Mesenchymal stem cell (in vitro differentiated cells and primary cell): ENCODE measurements at regions not wholly inside any gene's neighbourhood (a gene's known extent, or its start where the extent isn't known, plus 50 kb on each side); places are given as distances from the start of the nearest gene placed in this dataset.

ENCODE experiments used
- DNase-seq: peaks from one replicate; pipeline ENCODE4 v3.0.0-alpha.2; 2013
- H2AFZ ChIP-seq: one replicate; pipeline ENCODE4 v1.6.1; 2013; ENCODE audit warnings: low read depth, mild to moderate bottlenecking, control low read depth, inconsistent platforms, low read length, moderate library complexity
- H2AK5ac ChIP-seq: 2 replicates; pipeline ENCODE4 v1.6.1; 2013; ENCODE audit warnings: low read length, moderate library complexity, mild to moderate bottlenecking, inconsistent platforms; ENCODE audit not compliant: severe bottlenecking
- H2BK120ac ChIP-seq: one replicate; pipeline ENCODE4 v1.6.1; 2013; ENCODE audit warnings: low read depth, mild to moderate bottlenecking, inconsistent platforms, low read length, moderate library complexity
- H2BK12ac ChIP-seq, 2 experiments: one replicate each; pipeline ENCODE4 v1.6.1; 2013; ENCODE audit warnings: inconsistent platforms in 2 of 2, low read length in 2 of 2, mild to moderate bottlenecking in 2 of 2, moderate library complexity in 2 of 2, control low read depth in 1 of 2
- H2BK15ac ChIP-seq: one replicate; pipeline ENCODE4 v1.6.1; 2013; ENCODE audit warnings: mild to moderate bottlenecking, low read depth, inconsistent platforms; ENCODE audit not compliant: poor library complexity, severe bottlenecking
- H2BK5ac ChIP-seq: 2 replicates; pipeline ENCODE4 v1.6.1; 2013; ENCODE audit warnings: low read depth, mild to moderate bottlenecking, low read length, control low read depth, inconsistent platforms; ENCODE audit not compliant: poor library complexity, severe bottlenecking
- H3K14ac ChIP-seq, 2 experiments: one replicate each; pipeline ENCODE4 v1.6.1; 2013; ENCODE audit warnings: inconsistent platforms in 2 of 2, low read length in 2 of 2, control low read depth in 1 of 2, mild to moderate bottlenecking in 1 of 2, moderate library complexity in 1 of 2
- H3K18ac ChIP-seq, 2 experiments: one replicate each; pipeline ENCODE4 v1.6.1; 2013; ENCODE audit warnings: inconsistent platforms in 2 of 2, low read length in 2 of 2, control low read depth in 1 of 2, low read depth in 1 of 2, mild to moderate bottlenecking in 1 of 2
- H3K23ac ChIP-seq, 2 experiments: one replicate each; pipeline ENCODE4 v1.6.1; 2013; ENCODE audit warnings: inconsistent platforms in 2 of 2, low read length in 2 of 2, mild to moderate bottlenecking in 2 of 2, moderate library complexity in 2 of 2, control low read depth in 1 of 2
- H3K27ac ChIP-seq: 2 replicates; pipeline ENCODE4 v1.5.1; 2013; ENCODE audit warnings: mild to moderate bottlenecking, moderate library complexity, low read length, control low read depth, inconsistent platforms; ENCODE audit not compliant: poor library complexity, severe bottlenecking
- H3K27me3 ChIP-seq, 2 experiments: 2 replicates each; pipeline versions ENCODE4 v1.6.1 to v1.7.0; 2013; ENCODE audit warnings: low read length in 2 of 2, mild to moderate bottlenecking in 2 of 2, moderate library complexity in 2 of 2, control low read depth in 1 of 2, inconsistent platforms in 1 of 2; ENCODE audit not compliant: control insufficient read depth in 1 of 2, insufficient read depth in 1 of 2
- H3K36me3 ChIP-seq, 2 experiments: 2 replicates each; pipeline versions ENCODE4 v1.6.1 to v1.7.0; 2013; ENCODE audit warnings: low read length in 2 of 2, control low read depth in 1 of 2, inconsistent platforms in 1 of 2, low read depth in 1 of 2, mild to moderate bottlenecking in 1 of 2; ENCODE audit not compliant: insufficient read depth in 2 of 2, control insufficient read depth in 1 of 2
- H3K4ac ChIP-seq, 2 experiments: one replicate each; pipeline ENCODE4 v1.6.1; 2013; ENCODE audit warnings: inconsistent platforms in 2 of 2, low read length in 2 of 2, mild to moderate bottlenecking in 2 of 2, moderate library complexity in 2 of 2, control low read depth in 1 of 2, low read depth in 1 of 2
- H3K4me1 ChIP-seq: 2 replicates; pipeline ENCODE4 v1.6.1; 2013; ENCODE audit warnings: low read depth, low read length, control low read depth; ENCODE audit not compliant: control insufficient read depth, insufficient read depth
- H3K4me2 ChIP-seq: 2 replicates; pipeline ENCODE4 v1.6.1; 2013; ENCODE audit warnings: low read length, mild to moderate bottlenecking, inconsistent platforms; ENCODE audit not compliant: poor library complexity, severe bottlenecking
- H3K4me3 ChIP-seq, 2 experiments: 2 replicates each; pipeline versions ENCODE4 v1.5.1 to v1.7.0; 2013; ENCODE audit warnings: low read length in 2 of 2, mild to moderate bottlenecking in 2 of 2, control low read depth in 1 of 2, low read depth in 1 of 2; ENCODE audit not compliant: insufficient read depth in 1 of 2
- H3K79me1 ChIP-seq: replicated peaks from 2 replicates; pipeline ENCODE4 v1.6.1; 2013; ENCODE audit warnings: mild to moderate bottlenecking, control low read depth, low read length, inconsistent platforms; ENCODE audit not compliant: poor library complexity, severe bottlenecking
- H3K9ac ChIP-seq: 2 replicates; pipeline ENCODE4 v1.7.0; 2013; ENCODE audit warnings: mild to moderate bottlenecking, low read length, moderate library complexity
- H3K9me3 ChIP-seq: 2 replicates; pipeline ENCODE4 v1.7.0; 2013; ENCODE audit warnings: mild to moderate bottlenecking, low read length; ENCODE audit not compliant: control insufficient read depth
- H4K8ac ChIP-seq: one replicate; pipeline ENCODE4 v1.6.1; 2013; ENCODE audit warnings: inconsistent platforms, mild to moderate bottlenecking, low read length, moderate library complexity
- H4K91ac ChIP-seq: one replicate; pipeline ENCODE4 v1.6.1; 2013; ENCODE audit warnings: mild to moderate bottlenecking, low read length, inconsistent platforms
- WGBS: methylation state at CpG from one replicate; pipeline ENCODE4 v1.1.7; 2013; ENCODE audit warnings: mixed read lengths; 5-methylcytosine and 5-hydroxymethylcytosine counted together

DNA sequence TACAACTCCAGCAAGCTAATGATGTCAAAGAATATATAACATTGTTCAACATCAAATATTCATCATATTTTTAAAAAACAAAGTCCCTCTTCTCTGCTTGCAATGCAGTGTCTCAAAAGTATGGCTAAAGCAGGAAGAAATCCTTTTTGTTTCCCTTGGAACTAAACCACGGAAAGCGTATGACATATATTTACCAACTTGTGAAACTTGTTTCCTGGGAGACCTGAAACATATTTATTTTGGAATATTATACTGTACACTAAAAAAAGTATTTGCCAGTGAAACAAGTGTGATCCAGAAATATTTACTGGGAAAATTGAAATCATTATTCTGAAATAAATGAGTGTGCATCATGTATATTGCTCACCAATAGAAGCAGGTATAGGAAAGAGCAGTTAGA, 156.0 kb upstream of the ANKRD50 start:
- Histone ChIP-seq H4K91ac (no peak overlapping the region), H3K4me3 (no peak overlapping the region), H3K9ac (no peak overlapping the region), H2BK15ac (no peak overlapping the region), H3K23ac (no peak overlapping the region), H3K36me3 (no peaks in the 10 kb centered on the region), H3K79me1 (no peaks in the 10 kb centered on the region), H2AFZ (no peak overlapping the region), H2BK5ac (no peak overlapping the region), H2BK12ac (no peak overlapping the region), H3K18ac (no peak overlapping the region), H3K4me1 (no peaks in the 10 kb centered on the region), H2BK120ac (no peak overlapping the region), H2AK5ac (no peak overlapping the region), H3K4me2 (no peak overlapping the region), H3K9me3 (no peaks in the 10 kb centered on the region), H3K14ac (no peak overlapping the region), H3K27ac (no peak overlapping the region), H4K8ac (no peak overlapping the region), H3K4ac (no peak overlapping the region), H3K27me3 (no peaks in the 10 kb centered on the region)
- 100% methylated on average over 2 of the region's 2 CpGs for WGBS
- no peak for DNase-seq

DNA sequence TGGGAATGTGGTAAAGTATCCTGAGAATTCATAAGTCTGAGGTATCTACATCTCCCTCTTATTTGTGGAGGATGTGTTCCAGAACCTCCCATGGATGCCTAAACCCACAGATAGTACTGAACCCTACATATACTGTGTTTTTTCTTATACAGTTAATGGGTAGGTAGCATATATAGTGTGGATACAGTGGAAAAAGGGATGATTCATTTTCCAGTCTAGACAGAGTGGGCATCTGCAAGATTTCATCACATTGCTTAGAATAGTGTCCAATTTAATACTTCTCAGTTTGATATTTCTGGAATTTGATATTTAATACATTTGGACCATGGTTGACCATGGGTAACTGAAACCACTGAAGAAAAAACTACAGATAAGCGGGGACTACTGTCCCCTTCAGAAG, 155.0 kb upstream of the ANKRD50 start:
- H4K8ac ChIP-seq: no peak overlapping the region
- WGBS: no CpG with 5 or more reads among the region's 1 CpG
- H3K79me1 ChIP-seq: no peaks in the 10 kb centered on the region

DNA sequence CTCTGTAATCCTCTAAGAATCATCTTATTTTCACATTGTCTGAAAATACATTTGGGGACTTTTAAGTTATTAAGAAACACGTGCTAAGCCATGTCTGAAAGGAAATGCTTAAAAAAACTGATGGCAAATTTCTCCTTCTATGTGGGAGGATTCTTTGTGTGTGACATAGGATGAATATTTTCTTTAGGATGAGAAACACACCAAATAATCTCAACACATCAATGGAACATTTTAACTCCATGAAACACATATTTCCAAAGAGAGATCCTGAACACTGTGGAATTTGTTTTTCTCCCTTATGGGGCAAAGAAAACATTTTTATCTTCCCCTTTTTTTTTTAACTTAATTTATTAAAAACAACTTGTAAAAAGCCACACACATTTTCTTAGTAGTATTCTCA, 153.8 kb upstream of the ANKRD50 start:
- Histone ChIP-seq H3K14ac (no peak overlapping the region), H2AK5ac (no peak overlapping the region), H3K4me3 (no peak overlapping the region), H2BK120ac (no peak overlapping the region), H3K18ac (no peak overlapping the region), H2AFZ (no peak overlapping the region), H3K4me2 (no peak overlapping the region), H3K4me1 (no peaks in the 10 kb centered on the region), H3K4ac (no peak overlapping the region), H2BK15ac (no peak overlapping the region), H3K9ac (no peak overlapping the region), H3K27ac (no peak overlapping the region), H3K27me3 (no peaks in the 10 kb centered on the region), H3K36me3 (no peaks in the 10 kb centered on the region), H3K79me1 (no peaks in the 10 kb centered on the region), H2BK5ac (no peak overlapping the region), H4K91ac (no peak overlapping the region), H4K8ac (no peak overlapping the region), H3K23ac (no peak overlapping the region), H3K9me3 (no peaks in the 10 kb centered on the region), H2BK12ac (no peak overlapping the region)
- DNase-seq: no peak
- WGBS: no CpG with 5 or more reads among the region's 1 CpG

More for the DNA sequence above, 155.0 kb upstream of the ANKRD50 start:
- Histone ChIP-seq H2BK15ac (no peak overlapping the region), H3K23ac (no peak overlapping the region), H2BK5ac (no peak overlapping the region), H3K4me1 (no peaks in the 10 kb centered on the region), H2AK5ac (no peak overlapping the region), H3K9me3 (no peaks in the 10 kb centered on the region), H4K91ac (no peak overlapping the region), H3K4me2 (no peak overlapping the region), H3K27me3 (no peaks in the 10 kb centered on the region), H3K36me3 (no peaks in the 10 kb centered on the region), H2AFZ (no peak overlapping the region), H2BK120ac (no peak overlapping the region), H3K27ac (no peak overlapping the region), H3K4me3 (no peak overlapping the region), H3K18ac (no peak overlapping the region), H3K14ac (no peak overlapping the region), H3K9ac (no peak overlapping the region), H3K4ac (no peak overlapping the region), H2BK12ac (no peak overlapping the region)
- no peak for DNase-seq

DNA sequence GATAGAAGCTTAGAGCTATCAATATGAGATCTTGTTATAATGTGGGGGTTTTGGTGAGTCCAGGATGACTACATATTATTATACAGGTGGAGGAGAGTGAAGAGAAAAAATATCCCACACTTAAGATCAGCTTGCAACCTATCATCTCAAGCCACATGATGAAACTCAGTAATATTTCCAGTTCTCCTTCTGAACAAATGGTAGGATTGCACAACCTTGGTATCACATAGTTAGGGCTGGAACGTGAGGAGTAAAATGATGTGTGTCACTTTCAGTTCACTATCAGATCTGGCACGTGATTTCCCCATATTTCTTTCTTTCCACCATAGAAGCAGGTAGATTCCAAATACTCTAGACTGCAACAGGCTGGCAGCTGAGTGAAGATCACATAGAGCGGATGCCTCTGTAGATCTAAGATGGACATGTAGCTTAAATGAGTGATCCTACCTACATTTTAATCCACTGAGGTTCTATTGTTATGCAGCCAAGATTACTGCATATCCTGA, 150.6 kb upstream of the ANKRD50 start:
- Histone ChIP-seq H2BK15ac (no peak overlapping the region), H3K9ac (no peak overlapping the region), H3K36me3 (no peaks in the 10 kb centered on the region), H3K27ac (no peak overlapping the region), H3K4me2 (no peak overlapping the region), H3K27me3 (no peaks in the 10 kb centered on the region), H3K4ac (no peak overlapping the region), H4K91ac (no peak overlapping the region), H3K4me3 (no peak overlapping the region), H2AK5ac (no peak overlapping the region), H2BK120ac (no peak overlapping the region), H3K14ac (no peak overlapping the region), H2AFZ (no peak overlapping the region), H3K79me1 (no peaks in the 10 kb centered on the region), H3K18ac (no peak overlapping the region), H2BK12ac (no peak overlapping the region), H2BK5ac (no peak overlapping the region), H3K9me3 (no peaks in the 10 kb centered on the region), H4K8ac (no peak overlapping the region), H3K4me1 (no peaks in the 10 kb centered on the region), H3K23ac (no peak overlapping the region)
- no peak for DNase-seq
- 92% methylated on average over 2 of the region's 3 CpGs for WGBS
